ENCODE measurements at regions not wholly inside any gene's neighbourhood (a gene's known extent, or its start where the extent isn't known, plus 50 kb on each side); places are given as distances from the start of the nearest gene placed in this dataset.

DNA sequence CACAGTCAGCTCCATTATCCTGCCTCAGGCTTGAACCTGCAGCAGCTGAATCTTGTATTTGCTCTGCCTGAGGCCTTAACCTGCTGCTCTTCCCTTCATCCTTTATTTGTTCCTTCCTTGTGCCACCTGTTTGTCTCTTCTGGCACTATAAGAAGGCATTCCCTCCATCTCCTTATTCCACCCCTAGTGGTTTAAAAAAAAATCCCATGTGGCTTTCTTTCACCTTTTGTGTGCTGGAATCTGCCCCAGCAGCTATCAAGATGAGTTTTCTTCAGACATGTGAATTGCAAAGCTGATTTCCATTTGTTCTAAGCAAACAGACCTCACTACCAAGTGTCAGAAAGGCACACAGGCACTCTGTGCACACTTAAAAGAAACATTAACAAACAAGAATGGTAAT lies 294.6 kb downstream of the TTLL7 start:
- H3K36me3 ChIP-seq (ENCODE audit: control insufficient read depth, insufficient read depth, low read length), result no peaks in the 10 kb centered on the region
- no peak overlapping the region for H3K27ac ChIP-seq
- H3K4me2 ChIP-seq (ENCODE audit: low read length), result no peak overlapping the region
- no peak overlapping the region for H3K9ac ChIP-seq
- H3K79me2 ChIP-seq, result no peaks in the 10 kb centered on the region
- TF ChIP-seq, protein P1, sequence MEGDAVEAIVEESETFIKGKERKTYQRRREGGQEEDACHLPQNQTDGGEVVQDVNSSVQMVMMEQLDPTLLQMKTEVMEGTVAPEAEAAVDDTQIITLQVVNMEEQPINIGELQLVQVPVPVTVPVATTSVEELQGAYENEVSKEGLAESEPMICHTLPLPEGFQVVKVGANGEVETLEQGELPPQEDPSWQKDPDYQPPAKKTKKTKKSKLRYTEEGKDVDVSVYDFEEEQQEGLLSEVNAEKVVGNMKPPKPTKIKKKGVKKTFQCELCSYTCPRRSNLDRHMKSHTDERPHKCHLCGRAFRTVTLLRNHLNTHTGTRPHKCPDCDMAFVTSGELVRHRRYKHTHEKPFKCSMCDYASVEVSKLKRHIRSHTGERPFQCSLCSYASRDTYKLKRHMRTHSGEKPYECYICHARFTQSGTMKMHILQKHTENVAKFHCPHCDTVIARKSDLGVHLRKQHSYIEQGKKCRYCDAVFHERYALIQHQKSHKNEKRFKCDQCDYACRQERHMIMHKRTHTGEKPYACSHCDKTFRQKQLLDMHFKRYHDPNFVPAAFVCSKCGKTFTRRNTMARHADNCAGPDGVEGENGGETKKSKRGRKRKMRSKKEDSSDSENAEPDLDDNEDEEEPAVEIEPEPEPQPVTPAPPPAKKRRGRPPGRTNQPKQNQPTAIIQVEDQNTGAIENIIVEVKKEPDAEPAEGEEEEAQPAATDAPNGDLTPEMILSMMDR (IDR thresholded peaks at IDR 0.05), result no peak
- H2AFZ ChIP-seq, result no peak overlapping the region
- H3K9me3 ChIP-seq (ENCODE audit: control insufficient read depth, low read length), result no peaks in the 10 kb centered on the region
- H3K27me3 ChIP-seq (ENCODE audit: control insufficient read depth, insufficient read depth, low read length), result no peaks in the 10 kb centered on the region
- H3K4me1 ChIP-seq, result no peaks in the 10 kb centered on the region
- H3K4me3 ChIP-seq (ENCODE audit: low read depth, low read length), result no peak overlapping the region

DNA sequence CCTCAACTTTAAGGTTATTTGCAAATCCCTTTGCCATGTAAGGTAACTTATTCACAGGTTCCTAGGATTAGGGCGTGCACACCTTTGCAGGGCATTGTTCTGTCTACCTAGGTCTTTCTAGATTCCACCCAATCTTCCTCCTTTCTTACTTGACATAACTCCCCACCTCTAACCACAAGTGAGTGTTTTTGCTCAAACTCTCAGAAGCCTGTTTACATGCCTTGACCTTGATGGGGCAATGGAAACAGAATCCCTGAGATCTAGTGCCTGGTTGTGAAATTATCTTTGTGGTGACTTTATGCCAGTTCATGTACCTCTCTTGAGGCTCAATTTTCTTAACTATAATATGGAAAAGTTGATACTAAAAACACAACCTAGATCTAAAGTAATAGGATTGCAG lies 296.6 kb downstream of the TTLL7 start:
- TF ChIP-seq, protein P1 (IDR thresholded peaks at IDR 0.05), result no peak
- Histone ChIP-seq H3K27me3 (ENCODE audit: control insufficient read depth, insufficient read depth, low read length) (no peaks in the 10 kb centered on the region), H3K4me2 (ENCODE audit: low read length) (no peak overlapping the region), H3K9me3 (ENCODE audit: control insufficient read depth, low read length) (no peaks in the 10 kb centered on the region), H3K79me2 (no peaks in the 10 kb centered on the region), H3K9ac (no peak overlapping the region), H3K4me1 (no peaks in the 10 kb centered on the region), H3K36me3 (ENCODE audit: control insufficient read depth, insufficient read depth, low read length) (no peaks in the 10 kb centered on the region), H3K27ac (no peak overlapping the region), H2AFZ (no peak overlapping the region), H3K4me3 (ENCODE audit: low read depth, low read length) (no peak overlapping the region)

DNA sequence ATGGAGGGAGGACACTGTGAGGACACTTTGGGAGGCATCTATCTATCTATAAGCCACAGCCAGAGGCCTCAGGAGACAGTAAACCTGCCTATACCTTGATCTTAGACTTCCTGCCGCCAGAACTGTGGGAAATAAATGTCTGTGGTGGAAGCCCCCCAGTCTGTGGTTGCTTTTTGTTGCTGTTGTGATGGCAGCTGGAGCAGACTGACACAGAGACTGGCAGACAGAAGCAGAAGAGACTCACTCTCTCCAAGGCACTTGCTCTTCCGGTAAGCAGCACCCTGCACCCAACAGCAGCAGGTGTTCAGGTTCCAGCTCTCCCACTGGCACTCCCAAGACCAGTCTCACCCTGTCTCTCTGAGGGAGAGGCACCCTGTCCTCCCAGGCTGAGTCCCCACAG lies 297.6 kb downstream of the TTLL7 start:
- no peaks in the 10 kb centered on the region for H3K4me1 ChIP-seq
- H3K36me3 ChIP-seq (ENCODE audit: control insufficient read depth, insufficient read depth, low read length), result no peaks in the 10 kb centered on the region

DNA sequence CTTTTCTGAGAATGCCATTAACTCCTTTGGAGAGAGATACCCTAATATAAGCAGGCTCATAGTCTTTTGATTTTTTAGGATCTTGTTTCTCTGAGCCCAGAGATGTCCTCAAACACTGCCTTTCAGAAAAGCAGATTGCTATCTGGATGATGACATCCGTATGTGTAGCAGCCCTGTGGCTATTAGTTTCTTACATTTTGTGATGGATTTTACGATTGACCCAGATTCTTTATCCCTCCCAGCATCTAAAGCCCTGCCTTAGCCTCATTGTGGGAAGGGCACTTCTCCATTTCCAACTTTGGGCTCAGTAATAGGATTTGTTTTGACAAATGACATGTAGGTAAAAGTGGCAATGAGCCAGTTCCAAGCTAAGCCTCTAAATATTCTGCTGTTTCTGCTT lies 300.3 kb downstream of the TTLL7 start:
- H3K4me3 ChIP-seq (ENCODE audit: low read depth, low read length), result no peak overlapping the region
- TF ChIP-seq, protein P1 (IDR thresholded peaks at IDR 0.05), result no peak
- no peaks in the 10 kb centered on the region for H3K36me3 ChIP-seq (ENCODE audit: control insufficient read depth, insufficient read depth, low read length)
- H2AFZ ChIP-seq, result no peak overlapping the region
- H3K79me2 ChIP-seq, result no peaks in the 10 kb centered on the region
- no peak overlapping the region for H3K4me2 ChIP-seq (ENCODE audit: low read length)
- H3K27me3 ChIP-seq (ENCODE audit: control insufficient read depth, insufficient read depth, low read length), result no peaks in the 10 kb centered on the region
- no peaks in the 10 kb centered on the region for H3K4me1 ChIP-seq
- H3K9ac ChIP-seq, result no peak overlapping the region
- no peaks in the 10 kb centered on the region for H3K9me3 ChIP-seq (ENCODE audit: control insufficient read depth, low read length)
- H3K27ac ChIP-seq, result no peak overlapping the region

More for the DNA sequence above, 297.6 kb downstream of the TTLL7 start:
- Histone ChIP-seq H3K27me3 (ENCODE audit: control insufficient read depth, insufficient read depth, low read length) (no peaks in the 10 kb centered on the region), H3K9ac (no peak overlapping the region), H3K9me3 (ENCODE audit: control insufficient read depth, low read length) (no peaks in the 10 kb centered on the region), H3K79me2 (no peaks in the 10 kb centered on the region), H2AFZ (no peak overlapping the region), H3K4me2 (ENCODE audit: low read length) (no peak overlapping the region), H3K4me3 (ENCODE audit: low read depth, low read length) (no peak overlapping the region), H3K27ac (no peak overlapping the region)
- TF ChIP-seq, protein P1 (IDR thresholded peaks at IDR 0.05), result no peak

DNA sequence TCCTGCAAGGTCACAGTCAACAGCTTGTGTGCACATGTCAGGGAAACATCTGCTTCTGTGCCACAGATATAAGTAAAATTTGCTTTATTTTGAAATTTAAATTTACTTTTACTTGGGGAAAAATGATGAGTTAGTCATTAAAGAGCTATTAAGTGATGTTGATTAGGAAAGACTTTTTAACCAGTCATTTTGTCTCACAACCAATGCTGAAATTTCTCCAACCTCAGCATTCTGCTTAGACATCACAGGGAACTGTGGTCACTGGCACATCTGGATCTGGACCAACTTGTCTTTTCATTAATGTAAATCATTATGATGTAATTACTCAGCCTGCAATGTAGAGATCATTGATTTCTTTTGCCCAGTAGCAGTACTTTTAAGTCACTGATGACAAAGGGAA lies 301.0 kb downstream of the TTLL7 start:
- Histone ChIP-seq H3K4me3 (ENCODE audit: low read depth, low read length) (no peak overlapping the region), H3K36me3 (ENCODE audit: control insufficient read depth, insufficient read depth, low read length) (no peaks in the 10 kb centered on the region), H3K9me3 (ENCODE audit: control insufficient read depth, low read length) (no peaks in the 10 kb centered on the region), H2AFZ (no peak overlapping the region), H3K27me3 (ENCODE audit: control insufficient read depth, insufficient read depth, low read length) (no peaks in the 10 kb centered on the region), H3K27ac (no peak overlapping the region), H3K4me1 (no peaks in the 10 kb centered on the region), H3K79me2 (no peaks in the 10 kb centered on the region), H3K9ac (no peak overlapping the region), H3K4me2 (ENCODE audit: low read length) (no peak overlapping the region)
- TF ChIP-seq, protein P1 (IDR thresholded peaks at IDR 0.05), result no peak

All from parathyroid adenoma (tissue), 2 donors.